ENCODE measurements at regions not wholly inside any gene's neighbourhood (a gene's known extent, or its start where the extent isn't known, plus 50 kb on each side); places are given as distances from the start of the nearest gene placed in this dataset.

GRCh38 chr3:135756106-135756668, 209.3 kb upstream of the PPP2R3A start:
- no peaks in the 10 kb centered on the region for H3K27me3 ChIP-seq (ENCODE audit: control insufficient read depth, insufficient read depth, low read length)
- no peaks in the 10 kb centered on the region for H3K4me1 ChIP-seq (ENCODE audit: control insufficient read depth, insufficient read depth, low read length)
- H3K4me3 ChIP-seq (ENCODE audit: low read depth, low read length) = no peak overlapping the region
- no peaks in the 10 kb centered on the region for H3K36me3 ChIP-seq (ENCODE audit: control insufficient read depth, insufficient read depth, low read length)
- H3K9ac ChIP-seq (ENCODE audit: low read depth, low read length) = no peak overlapping the region
- no peaks in the 10 kb centered on the region for H3K9me3 ChIP-seq (ENCODE audit: control insufficient read depth, insufficient read depth, low read length)

GRCh38 chr3:135757421-135757820, 208.1 kb upstream of the PPP2R3A start:
- no peaks in the 10 kb centered on the region for H3K36me3 ChIP-seq (ENCODE audit: control insufficient read depth, insufficient read depth, low read length)
- H3K27me3 ChIP-seq (ENCODE audit: control insufficient read depth, insufficient read depth, low read length) = no peaks in the 10 kb centered on the region
- no peaks in the 10 kb centered on the region for H3K4me1 ChIP-seq (ENCODE audit: control insufficient read depth, insufficient read depth, low read length)
- no peak overlapping the region for H3K4me3 ChIP-seq (ENCODE audit: low read depth, low read length)
- no peaks in the 10 kb centered on the region for H3K9me3 ChIP-seq (ENCODE audit: control insufficient read depth, insufficient read depth, low read length)
- no peak overlapping the region for H3K9ac ChIP-seq (ENCODE audit: low read depth, low read length)

- H3K4me1 ChIP-seq (ENCODE audit: control insufficient read depth, insufficient read depth, low read length) = no peaks in the 10 kb centered on the region
- H3K36me3 ChIP-seq (ENCODE audit: control insufficient read depth, insufficient read depth, low read length) = no peaks in the 10 kb centered on the region
- H3K9me3 ChIP-seq (ENCODE audit: control insufficient read depth, insufficient read depth, low read length) = no peaks in the 10 kb centered on the region
- no peak overlapping the region for H3K4me3 ChIP-seq (ENCODE audit: low read depth, low read length)
- H3K9ac ChIP-seq (ENCODE audit: low read depth, low read length) = no peak overlapping the region
- no peaks in the 10 kb centered on the region for H3K27me3 ChIP-seq (ENCODE audit: control insufficient read depth, insufficient read depth, low read length)
Observed at GRCh38 chr3:135758961-135759360, 206.6 kb upstream of the PPP2R3A start.

GRCh38 chr3:135759651-135760050, 205.9 kb upstream of the PPP2R3A start:
- Histone ChIP-seq H3K4me1 (ENCODE audit: control insufficient read depth, insufficient read depth, low read length) (no peaks in the 10 kb centered on the region), H3K9me3 (ENCODE audit: control insufficient read depth, insufficient read depth, low read length) (no peaks in the 10 kb centered on the region), H3K27me3 (ENCODE audit: control insufficient read depth, insufficient read depth, low read length) (no peaks in the 10 kb centered on the region), H3K36me3 (ENCODE audit: control insufficient read depth, insufficient read depth, low read length) (no peaks in the 10 kb centered on the region), H3K4me3 (ENCODE audit: low read depth, low read length) (no peak overlapping the region), H3K9ac (ENCODE audit: low read depth, low read length) (no peak overlapping the region)

GRCh38 chr3:135760581-135760980, 204.9 kb upstream of the PPP2R3A start:
- no peaks in the 10 kb centered on the region for H3K27me3 ChIP-seq (ENCODE audit: control insufficient read depth, insufficient read depth, low read length)
- H3K4me3 ChIP-seq (ENCODE audit: low read depth, low read length) = no peak overlapping the region
- H3K4me1 ChIP-seq (ENCODE audit: control insufficient read depth, insufficient read depth, low read length) = no peaks in the 10 kb centered on the region
- H3K36me3 ChIP-seq (ENCODE audit: control insufficient read depth, insufficient read depth, low read length) = no peaks in the 10 kb centered on the region
- no peak overlapping the region for H3K9ac ChIP-seq (ENCODE audit: low read depth, low read length)
- no peaks in the 10 kb centered on the region for H3K9me3 ChIP-seq (ENCODE audit: control insufficient read depth, insufficient read depth, low read length)

GRCh38 chr3:135762188-135762856, 203.2 kb upstream of the PPP2R3A start:
- Histone ChIP-seq H3K4me3 (ENCODE audit: low read depth, low read length) (no peak overlapping the region), H3K9me3 (ENCODE audit: control insufficient read depth, insufficient read depth, low read length) (no peaks in the 10 kb centered on the region), H3K27me3 (ENCODE audit: control insufficient read depth, insufficient read depth, low read length) (no peaks in the 10 kb centered on the region)

GRCh38 chr3:135766115-135766514, 199.4 kb upstream of the PPP2R3A start:
- Histone ChIP-seq H3K4me3 (ENCODE audit: low read depth, low read length) (no peak overlapping the region), H3K4me1 (ENCODE audit: control insufficient read depth, insufficient read depth, low read length) (no peaks in the 10 kb centered on the region), H3K27me3 (ENCODE audit: control insufficient read depth, insufficient read depth, low read length) (no peaks in the 10 kb centered on the region), H3K36me3 (ENCODE audit: control insufficient read depth, insufficient read depth, low read length) (no peaks in the 10 kb centered on the region), H3K9me3 (ENCODE audit: control insufficient read depth, insufficient read depth, low read length) (no peaks in the 10 kb centered on the region), H3K9ac (ENCODE audit: low read depth, low read length) (no peak overlapping the region)

More at GRCh38 chr3:135762188-135762856, 203.2 kb upstream of the PPP2R3A start:
- Histone ChIP-seq H3K9ac (ENCODE audit: low read depth, low read length) (no peak overlapping the region), H3K36me3 (ENCODE audit: control insufficient read depth, insufficient read depth, low read length) (no peaks in the 10 kb centered on the region), H3K4me1 (ENCODE audit: control insufficient read depth, insufficient read depth, low read length) (no peaks in the 10 kb centered on the region)

- no peaks in the 10 kb centered on the region for H3K36me3 ChIP-seq (ENCODE audit: control insufficient read depth, insufficient read depth, low read length)
- no peaks in the 10 kb centered on the region for H3K9me3 ChIP-seq (ENCODE audit: control insufficient read depth, insufficient read depth, low read length)
- no peak overlapping the region for H3K9ac ChIP-seq (ENCODE audit: low read depth, low read length)
- no peaks in the 10 kb centered on the region for H3K27me3 ChIP-seq (ENCODE audit: control insufficient read depth, insufficient read depth, low read length)
- no peaks in the 10 kb centered on the region for H3K4me1 ChIP-seq (ENCODE audit: control insufficient read depth, insufficient read depth, low read length)
- no peak overlapping the region for H3K4me3 ChIP-seq (ENCODE audit: low read depth, low read length)
Observed at GRCh38 chr3:135771760-135772159, 193.8 kb upstream of the PPP2R3A start.

- Histone ChIP-seq H3K4me1 (ENCODE audit: control insufficient read depth, insufficient read depth, low read length) (no peaks in the 10 kb centered on the region), H3K9me3 (ENCODE audit: control insufficient read depth, insufficient read depth, low read length) (no peaks in the 10 kb centered on the region)
Observed at GRCh38 chr3:135779024-135779423, 186.5 kb upstream of the PPP2R3A start.

GRCh38 chr3:135779590-135780235, 185.8 kb upstream of the PPP2R3A start:
- Histone ChIP-seq H3K9ac (ENCODE audit: low read depth, low read length) (no peak overlapping the region), H3K4me3 (ENCODE audit: low read depth, low read length) (no peak overlapping the region), H3K9me3 (ENCODE audit: control insufficient read depth, insufficient read depth, low read length) (no peaks in the 10 kb centered on the region), H3K4me1 (ENCODE audit: control insufficient read depth, insufficient read depth, low read length) (no peaks in the 10 kb centered on the region), H3K36me3 (ENCODE audit: control insufficient read depth, insufficient read depth, low read length) (no peaks in the 10 kb centered on the region), H3K27me3 (ENCODE audit: control insufficient read depth, insufficient read depth, low read length) (no peaks in the 10 kb centered on the region)

More at GRCh38 chr3:135779024-135779423, 186.5 kb upstream of the PPP2R3A start:
- Histone ChIP-seq H3K36me3 (ENCODE audit: control insufficient read depth, insufficient read depth, low read length) (no peaks in the 10 kb centered on the region), H3K9ac (ENCODE audit: low read depth, low read length) (no peak overlapping the region), H3K4me3 (ENCODE audit: low read depth, low read length) (no peak overlapping the region), H3K27me3 (ENCODE audit: control insufficient read depth, insufficient read depth, low read length) (no peaks in the 10 kb centered on the region)

GRCh38 chr3:135781026-135781815, 184.3 kb upstream of the PPP2R3A start:
- H3K36me3 ChIP-seq (ENCODE audit: control insufficient read depth, insufficient read depth, low read length) = no peaks in the 10 kb centered on the region
- H3K9ac ChIP-seq (ENCODE audit: low read depth, low read length) = no peak overlapping the region
- H3K27me3 ChIP-seq (ENCODE audit: control insufficient read depth, insufficient read depth, low read length) = no peaks in the 10 kb centered on the region
- no peak overlapping the region for H3K4me3 ChIP-seq (ENCODE audit: low read depth, low read length)
- H3K9me3 ChIP-seq (ENCODE audit: control insufficient read depth, insufficient read depth, low read length) = no peaks in the 10 kb centered on the region
- H3K4me1 ChIP-seq (ENCODE audit: control insufficient read depth, insufficient read depth, low read length) = no peaks in the 10 kb centered on the region
